Thoracic aorta (tissue), 2 donors: ENCODE measurements at regions not wholly inside any gene's neighbourhood (a gene's known extent, or its start where the extent isn't known, plus 50 kb on each side); places are given as distances from the start of the nearest gene placed in this dataset.
"Not testable (repeated sequence)": the region's sequence is repeated elsewhere in the genome, so short reads cannot be mapped to it uniquely, and the experiment has no call there.

Source experiments
- ATAC-seq: fragments of 150-250 bp; one replicate; pipeline ENCODE4 v1.8.0; 2017; ENCODE audit warnings: low read depth; ENCODE audit not compliant: insufficient number of reproducible peaks, low FRiP score
- DNase-seq: peaks from one replicate; pipeline ENCODE4 v3.0.0-alpha.2; 2020; ENCODE audit warnings: low spot score
- H3K27ac ChIP-seq, 2 donors: fragments of 200-600 bp; sonication (generic); 1 replicate in 1 of 2; 2 replicates in 1 of 2; pipeline ENCODE4 v1.5.1; 2016; ENCODE audit warnings: mild to moderate bottlenecking in 2 of 2, moderate library complexity in 2 of 2
- H3K27me3 ChIP-seq: fragments of 200-600 bp; sonication (generic); replicated peaks from 2 replicates; pipeline ENCODE4 v1.6.0; 2016; ENCODE audit warnings: mild to moderate bottlenecking; ENCODE audit not compliant: insufficient read depth
- H3K36me3 ChIP-seq: fragments of 200-600 bp; sonication (generic); one replicate; pipeline ENCODE4 v1.5.1; 2016
- H3K4me1 ChIP-seq, 2 donors: fragments of 200-600 bp; sonication (generic); 1 replicate in 1 of 2; 2 replicates in 1 of 2; pipeline versions ENCODE4 v1.5.1 to v1.6.0; 2016; ENCODE audit warnings: low read depth in 2 of 2, mild to moderate bottlenecking in 1 of 2; ENCODE audit not compliant: control insufficient read depth in 1 of 2
- H3K4me3 ChIP-seq: fragments of 200-600 bp; sonication (generic); 2 replicates; pipeline ENCODE4 v1.5.1; 2016; ENCODE audit warnings: mild to moderate bottlenecking
- H3K9me3 ChIP-seq: fragments of 200-600 bp; sonication (generic); 2 replicates; pipeline ENCODE4 v1.5.1; 2016
- TF ChIP-seq, protein P1 (sequence below): fragments of 200-600 bp; sonication (generic); IDR thresholded peaks from one replicate; pipeline ENCODE4 v1.5.1; 2019; ENCODE audit warnings: antibody characterized with exemption

DNA sequence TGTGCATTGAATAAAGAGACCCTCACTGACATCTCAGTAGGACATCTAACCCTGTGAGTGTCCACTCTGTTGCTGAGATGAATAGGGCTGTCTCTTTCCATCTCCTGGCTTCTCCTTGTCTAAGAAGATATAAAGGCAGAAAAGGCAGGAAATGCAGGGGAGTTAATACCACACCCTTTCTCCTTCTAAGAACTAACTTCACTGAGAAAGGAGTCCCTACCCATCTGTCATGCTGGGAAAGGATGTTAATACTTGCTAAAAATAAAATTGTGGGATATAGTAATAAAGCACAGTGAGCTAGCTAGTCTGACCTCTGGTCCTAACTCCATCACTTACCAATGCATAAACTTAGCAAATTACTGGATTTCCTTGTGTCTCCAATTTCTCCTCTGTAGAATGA lies 213.9 kb upstream of the FIGN start:
- Histone ChIP-seq H3K27me3 (no peaks in the 10 kb centered on the region), H3K27ac (no peak overlapping the region), H3K4me3 (no peak overlapping the region), H3K36me3 (no peaks in the 10 kb centered on the region), H3K4me1 (peaks cover 12 to 15% of the 10 kb centered on the region in 2 donors), H3K9me3 (peaks cover 4% of the 10 kb centered on the region)
- TF ChIP-seq, protein P1, sequence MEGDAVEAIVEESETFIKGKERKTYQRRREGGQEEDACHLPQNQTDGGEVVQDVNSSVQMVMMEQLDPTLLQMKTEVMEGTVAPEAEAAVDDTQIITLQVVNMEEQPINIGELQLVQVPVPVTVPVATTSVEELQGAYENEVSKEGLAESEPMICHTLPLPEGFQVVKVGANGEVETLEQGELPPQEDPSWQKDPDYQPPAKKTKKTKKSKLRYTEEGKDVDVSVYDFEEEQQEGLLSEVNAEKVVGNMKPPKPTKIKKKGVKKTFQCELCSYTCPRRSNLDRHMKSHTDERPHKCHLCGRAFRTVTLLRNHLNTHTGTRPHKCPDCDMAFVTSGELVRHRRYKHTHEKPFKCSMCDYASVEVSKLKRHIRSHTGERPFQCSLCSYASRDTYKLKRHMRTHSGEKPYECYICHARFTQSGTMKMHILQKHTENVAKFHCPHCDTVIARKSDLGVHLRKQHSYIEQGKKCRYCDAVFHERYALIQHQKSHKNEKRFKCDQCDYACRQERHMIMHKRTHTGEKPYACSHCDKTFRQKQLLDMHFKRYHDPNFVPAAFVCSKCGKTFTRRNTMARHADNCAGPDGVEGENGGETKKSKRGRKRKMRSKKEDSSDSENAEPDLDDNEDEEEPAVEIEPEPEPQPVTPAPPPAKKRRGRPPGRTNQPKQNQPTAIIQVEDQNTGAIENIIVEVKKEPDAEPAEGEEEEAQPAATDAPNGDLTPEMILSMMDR = no peak
- DNase-seq = no peak
- ATAC-seq = no peak

DNA sequence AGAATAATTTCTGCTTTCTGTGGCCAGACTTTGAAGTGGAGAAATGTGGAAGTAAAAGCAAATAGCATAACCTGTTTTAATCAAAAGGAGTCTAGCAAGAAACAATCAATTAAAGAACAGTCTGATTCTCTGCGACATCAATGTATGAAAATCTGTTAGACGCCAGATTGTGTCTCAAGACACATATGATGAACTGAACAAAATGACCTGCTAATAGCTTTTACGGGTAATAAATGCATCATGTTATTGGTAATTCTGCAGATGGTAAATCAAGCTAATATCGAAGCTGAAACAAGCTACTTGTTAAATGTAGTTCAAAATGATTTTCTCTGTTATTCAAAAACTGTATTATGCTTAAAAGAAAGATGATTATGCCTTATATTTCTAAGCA lies 208.5 kb upstream of the FIGN start:
- Histone ChIP-seq H3K9me3 (no peaks in the 10 kb centered on the region), H3K4me3 (no peak overlapping the region), H3K27me3 (no peaks in the 10 kb centered on the region), H3K36me3 (no peaks in the 10 kb centered on the region), H3K27ac (no peak overlapping the region), H3K4me1 (no peaks in the 10 kb centered on the region)
- TF ChIP-seq, protein P1 = no peak
- no peak for ATAC-seq
- no peak for DNase-seq

DNA sequence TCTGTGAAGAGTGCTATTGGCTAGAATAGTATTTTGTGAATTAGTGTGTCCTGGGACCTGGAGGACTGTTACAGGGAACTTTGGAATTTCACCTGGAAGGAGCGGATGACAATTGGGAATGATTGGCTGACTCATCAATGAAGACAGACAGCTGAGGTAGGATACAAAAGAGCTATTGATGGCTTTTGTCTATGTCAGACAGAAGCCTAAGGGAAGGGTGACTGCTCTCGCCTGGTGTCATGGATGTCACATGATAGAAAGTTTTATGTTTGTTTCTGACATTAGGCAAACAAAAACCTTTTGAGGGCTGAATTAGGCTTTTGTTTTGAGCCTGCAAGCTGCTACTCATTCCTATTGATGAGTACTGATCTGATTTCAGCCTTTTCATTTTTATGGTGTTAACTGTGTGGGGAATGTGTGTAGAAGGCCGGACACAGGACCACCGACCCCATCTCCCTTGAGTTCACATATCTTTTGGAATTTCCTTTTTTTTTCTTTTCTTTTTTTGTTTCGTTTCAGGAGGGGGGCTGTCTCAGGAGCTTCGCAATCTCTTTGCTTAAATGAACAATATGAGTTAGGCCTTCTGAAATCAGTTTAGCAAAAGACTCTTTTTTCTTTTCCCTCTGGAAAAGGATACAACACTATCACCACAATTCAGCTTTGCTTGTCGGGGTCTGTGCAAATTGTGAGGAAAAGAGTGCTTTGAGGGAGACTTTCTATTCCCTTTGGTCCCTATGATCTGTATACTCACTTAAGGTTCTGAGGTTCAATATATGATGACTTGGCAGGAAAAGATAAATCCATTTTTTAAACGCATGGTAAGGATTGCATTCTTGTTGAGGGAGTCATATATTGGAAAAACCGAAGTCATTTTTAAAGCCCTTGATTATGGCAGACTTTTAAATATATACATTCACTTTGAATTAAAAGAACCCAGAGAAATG lies 207.9 kb upstream of the FIGN start:
- no peak overlapping the region for H3K27ac ChIP-seq
- no peaks in the 10 kb centered on the region for H3K36me3 ChIP-seq
- H3K4me1 ChIP-seq = no peaks in the 10 kb centered on the region
- ATAC-seq (no peak), DNase-seq (no peak)
- no peak overlapping the region for H3K4me3 ChIP-seq
- TF ChIP-seq, protein P1 = no peak
- no peaks in the 10 kb centered on the region for H3K27me3 ChIP-seq
- H3K9me3 ChIP-seq = no peaks in the 10 kb centered on the region

DNA sequence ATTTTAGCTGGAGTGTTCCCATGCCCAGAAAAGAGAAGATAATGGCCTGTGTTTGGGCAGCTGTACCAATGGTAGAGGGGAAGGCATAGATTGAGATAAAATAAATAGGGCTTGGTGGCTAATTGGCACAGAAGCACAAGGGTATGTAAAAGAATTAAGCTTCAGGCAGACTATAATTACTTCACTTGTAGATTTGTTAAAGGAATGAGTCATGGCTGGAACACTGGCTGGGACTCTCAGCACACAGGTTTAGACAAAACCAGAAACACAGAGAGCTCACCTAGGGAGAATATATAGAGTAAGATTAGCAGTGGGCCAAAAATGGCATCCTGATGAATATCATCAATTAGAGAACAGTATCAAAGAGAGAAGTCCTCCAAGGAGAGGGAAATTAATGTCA lies 198.3 kb upstream of the FIGN start:
- Histone ChIP-seq H3K36me3 (no peaks in the 10 kb centered on the region), H3K27me3 (no peaks in the 10 kb centered on the region), H3K9me3 (no peaks in the 10 kb centered on the region), H3K27ac (no peak overlapping the region), H3K4me3 (no peak overlapping the region), H3K4me1 (peaks cover 1 to 3% of the 10 kb centered on the region in 2 donors)
- DNase-seq (no peak), ATAC-seq (no peak)
- TF ChIP-seq, protein P1 = no peak

DNA sequence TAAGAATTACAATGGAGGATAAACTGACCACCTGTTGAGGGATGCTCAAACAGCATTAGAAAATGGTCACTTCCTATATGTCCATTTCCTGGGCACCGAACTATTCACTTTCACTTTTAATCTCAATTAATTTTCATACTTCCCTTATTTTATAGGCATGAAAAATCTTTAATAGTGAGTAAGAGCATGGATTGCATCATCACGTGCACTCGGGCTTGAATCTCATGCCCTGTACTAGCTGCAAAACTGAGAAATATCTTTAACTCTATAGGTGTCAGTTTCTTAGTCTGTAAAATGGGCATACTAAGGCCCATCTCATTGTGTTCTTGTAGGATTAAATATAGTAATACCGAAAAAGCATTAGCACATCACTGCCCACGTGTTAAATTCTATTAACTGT lies 183.9 kb upstream of the FIGN start:
- peak overlapping the region in 1 of 2 donors; percentile 6 for H3K27ac ChIP-seq
- H3K36me3 ChIP-seq = no peaks in the 10 kb centered on the region
- TF ChIP-seq, protein P1 = no peak
- H3K9me3 ChIP-seq = no peaks in the 10 kb centered on the region
- H3K27me3 ChIP-seq = no peaks in the 10 kb centered on the region
- peaks cover 9 to 39% of the 10 kb centered on the region in 2 donors for H3K4me1 ChIP-seq
- no peak overlapping the region for H3K4me3 ChIP-seq
- ATAC-seq (no peak), DNase-seq (no peak)

DNA sequence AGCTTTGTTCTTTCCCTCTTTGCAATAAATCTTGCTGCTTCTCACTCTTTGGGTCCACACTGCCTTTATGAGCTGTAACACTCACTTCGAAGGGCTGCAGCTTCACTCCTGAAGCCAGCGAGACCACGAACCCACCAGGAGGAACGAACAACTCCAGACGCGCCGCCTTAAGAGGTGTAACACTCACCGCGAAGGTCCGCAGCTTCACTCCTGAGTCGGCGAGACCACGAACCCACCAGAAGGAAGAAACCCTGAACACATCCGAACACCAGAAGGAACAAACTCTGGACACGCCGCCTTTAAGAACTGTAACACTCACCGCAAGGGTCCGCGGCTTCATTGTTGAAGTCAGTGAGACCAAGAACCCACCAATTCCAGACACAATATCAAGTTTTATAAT lies 178.7 kb upstream of the FIGN start:
- peaks cover 9 to 30% of the 10 kb centered on the region in 2 donors for H3K4me1 ChIP-seq
- H3K9me3 ChIP-seq, DNase-seq, H3K4me3 ChIP-seq, H3K27ac ChIP-seq, H3K36me3 ChIP-seq, ATAC-seq, H3K27me3 ChIP-seq: not testable (repeated sequence)

DNA sequence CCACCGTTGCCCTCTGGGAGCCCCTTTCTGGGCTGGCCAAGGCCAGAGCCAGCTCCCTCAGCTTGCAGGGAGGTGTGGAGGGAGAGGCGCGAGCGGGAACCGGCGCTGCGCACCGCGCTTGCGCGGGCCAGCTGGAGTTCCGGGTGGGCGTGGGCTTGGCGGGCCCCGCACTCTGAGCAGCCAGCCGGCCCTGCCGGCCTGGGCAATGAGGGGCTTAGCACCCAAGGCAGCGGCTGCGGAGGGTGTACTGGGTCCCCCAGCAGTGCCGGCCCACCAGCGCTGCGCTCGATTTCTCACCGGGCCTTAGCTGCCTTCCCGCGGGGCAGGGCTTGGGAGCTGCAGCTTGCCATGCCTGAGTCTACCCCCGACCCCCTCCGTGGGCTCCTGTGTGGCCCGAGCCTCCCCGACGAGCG lies 177.7 kb upstream of the FIGN start:
- H3K36me3 ChIP-seq, H3K27ac ChIP-seq, ATAC-seq, H3K9me3 ChIP-seq, H3K27me3 ChIP-seq, H3K4me3 ChIP-seq, DNase-seq: not testable (repeated sequence)
- H3K4me1 ChIP-seq = peaks cover 8 to 21% of the 10 kb centered on the region in 2 donors
